ENCODE measurements at regions not wholly inside any gene's neighbourhood (a gene's known extent, or its start where the extent isn't known, plus 50 kb on each side); places are given as distances from the start of the nearest gene placed in this dataset.

DNA sequence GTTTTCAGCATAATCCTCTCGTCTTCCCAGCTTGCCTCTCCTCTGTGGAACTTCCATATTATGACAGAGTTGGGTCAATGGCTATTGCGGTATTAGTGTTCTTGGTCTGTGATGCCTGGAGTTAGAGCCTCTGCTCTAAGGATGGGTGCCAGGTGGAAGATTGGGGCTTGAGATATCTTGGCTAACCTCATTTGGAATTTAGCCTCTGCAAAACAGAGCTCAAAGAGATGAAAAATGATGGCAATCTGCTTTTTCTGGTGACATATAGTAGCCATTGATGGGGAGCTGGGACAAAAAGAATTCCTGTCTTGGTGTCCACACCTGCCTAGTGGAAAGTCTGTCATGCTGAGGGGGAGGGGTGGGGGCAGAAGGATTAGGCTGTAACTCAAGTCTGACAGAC is 152.1 kb downstream of the RPL10L start:
- Mint-ChIP-seq H3K27ac (ENCODE audit: unreplicated experiment) (no peak overlapping the region), H3K27me3 (ENCODE audit: low read depth) (no peaks in the 10 kb centered on the region), H3K9me3 (peaks cover 4% of the 10 kb centered on the region), H3K36me3 (ENCODE audit: low read depth) (no peaks in the 10 kb centered on the region), H3K4me1 (no peaks in the 10 kb centered on the region), H3K4me3 (no peak overlapping the region)
- no peak for DNase-seq (ENCODE audit: low read depth, low spot score)
- TF ChIP-seq, protein P1, sequence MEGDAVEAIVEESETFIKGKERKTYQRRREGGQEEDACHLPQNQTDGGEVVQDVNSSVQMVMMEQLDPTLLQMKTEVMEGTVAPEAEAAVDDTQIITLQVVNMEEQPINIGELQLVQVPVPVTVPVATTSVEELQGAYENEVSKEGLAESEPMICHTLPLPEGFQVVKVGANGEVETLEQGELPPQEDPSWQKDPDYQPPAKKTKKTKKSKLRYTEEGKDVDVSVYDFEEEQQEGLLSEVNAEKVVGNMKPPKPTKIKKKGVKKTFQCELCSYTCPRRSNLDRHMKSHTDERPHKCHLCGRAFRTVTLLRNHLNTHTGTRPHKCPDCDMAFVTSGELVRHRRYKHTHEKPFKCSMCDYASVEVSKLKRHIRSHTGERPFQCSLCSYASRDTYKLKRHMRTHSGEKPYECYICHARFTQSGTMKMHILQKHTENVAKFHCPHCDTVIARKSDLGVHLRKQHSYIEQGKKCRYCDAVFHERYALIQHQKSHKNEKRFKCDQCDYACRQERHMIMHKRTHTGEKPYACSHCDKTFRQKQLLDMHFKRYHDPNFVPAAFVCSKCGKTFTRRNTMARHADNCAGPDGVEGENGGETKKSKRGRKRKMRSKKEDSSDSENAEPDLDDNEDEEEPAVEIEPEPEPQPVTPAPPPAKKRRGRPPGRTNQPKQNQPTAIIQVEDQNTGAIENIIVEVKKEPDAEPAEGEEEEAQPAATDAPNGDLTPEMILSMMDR (conservative IDR thresholded peaks at IDR 0.05), result no peak

DNA sequence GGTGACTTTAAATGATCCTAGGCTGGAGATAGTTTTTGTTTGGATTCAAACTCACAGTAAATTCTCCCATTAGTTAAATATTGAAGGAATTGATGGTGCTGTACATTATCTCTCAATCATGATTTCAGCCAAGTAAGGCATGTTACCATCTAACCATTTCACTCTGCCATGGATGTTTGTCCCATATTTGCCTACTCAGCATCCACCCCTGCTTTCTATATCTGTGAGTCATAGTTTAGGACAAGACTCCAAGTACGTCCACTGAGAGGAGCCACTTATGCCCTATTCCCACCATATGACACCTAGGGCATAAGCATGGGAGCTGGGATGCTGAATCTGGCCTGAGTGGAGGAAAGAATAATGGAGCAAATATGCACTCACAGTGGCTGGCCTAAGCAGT is 155.2 kb downstream of the RPL10L start:
- Mint-ChIP-seq H3K9me3 (peaks cover 4% of the 10 kb centered on the region), H3K36me3 (ENCODE audit: low read depth) (no peaks in the 10 kb centered on the region), H3K27ac (ENCODE audit: unreplicated experiment) (no peak overlapping the region), H3K4me3 (no peak overlapping the region), H3K27me3 (ENCODE audit: low read depth) (no peaks in the 10 kb centered on the region), H3K4me1 (no peaks in the 10 kb centered on the region)
- DNase-seq (ENCODE audit: low read depth, low spot score), result no peak
- TF ChIP-seq, protein P1 (conservative IDR thresholded peaks at IDR 0.05), result no peak

DNA sequence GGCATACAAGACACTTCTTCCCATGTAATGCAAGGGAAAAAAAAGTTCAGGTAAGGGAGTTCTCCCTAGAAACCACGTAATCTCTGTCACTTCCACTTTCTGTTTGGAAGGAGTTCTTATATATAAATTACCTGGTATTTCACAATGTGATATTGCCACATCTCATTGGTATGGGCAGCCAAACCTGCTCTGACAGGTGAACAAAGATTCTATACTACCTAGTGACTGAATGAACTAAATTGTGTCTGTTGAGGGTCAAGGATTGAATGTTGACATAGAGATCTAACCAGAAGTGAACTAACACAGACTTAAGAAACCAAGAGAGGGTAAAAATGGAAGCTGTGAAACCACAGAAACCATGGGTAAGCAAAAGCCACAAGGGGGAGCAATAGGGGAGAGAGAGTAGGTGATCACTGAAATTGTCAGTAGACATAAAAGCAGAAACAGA is 161.3 kb downstream of the RPL10L start:
- TF ChIP-seq, protein P1 (conservative IDR thresholded peaks at IDR 0.05), result peak; percentile 62
- no peak overlapping the region for H3K27ac Mint-ChIP-seq (ENCODE audit: unreplicated experiment)
- H3K4me3 Mint-ChIP-seq, result no peak overlapping the region
- no peaks in the 10 kb centered on the region for H3K36me3 Mint-ChIP-seq (ENCODE audit: low read depth)
- no peaks in the 10 kb centered on the region for H3K27me3 Mint-ChIP-seq (ENCODE audit: low read depth)
- peaks cover 7% of the 10 kb centered on the region for H3K4me1 Mint-ChIP-seq
- no peaks in the 10 kb centered on the region for H3K9me3 Mint-ChIP-seq
- DNase-seq (ENCODE audit: low read depth, low spot score), result no peak

DNA sequence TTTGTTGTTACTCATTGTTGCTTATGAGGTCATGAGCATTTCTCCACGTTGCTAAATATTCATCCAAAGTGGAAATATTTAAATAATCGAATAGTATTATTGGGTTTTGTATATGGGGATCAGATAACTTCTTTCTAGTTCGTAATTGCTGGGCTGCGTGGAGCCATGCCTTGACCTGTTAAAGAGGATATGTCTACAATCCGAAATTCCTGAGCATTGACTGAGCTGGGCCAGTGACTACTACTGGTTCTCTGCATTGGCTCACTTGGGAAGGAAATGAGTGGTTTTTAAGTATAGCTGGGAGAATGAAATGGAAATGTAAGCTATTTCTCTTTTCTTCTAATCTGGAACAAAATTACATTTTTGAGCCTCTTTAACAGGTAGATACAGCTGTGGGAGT is 163.2 kb downstream of the RPL10L start:
- Mint-ChIP-seq H3K27ac (ENCODE audit: unreplicated experiment) (no peak overlapping the region), H3K4me3 (no peak overlapping the region), H3K36me3 (ENCODE audit: low read depth) (no peaks in the 10 kb centered on the region), H3K4me1 (peaks cover 7% of the 10 kb centered on the region), H3K9me3 (no peaks in the 10 kb centered on the region), H3K27me3 (ENCODE audit: low read depth) (no peaks in the 10 kb centered on the region)
- no peak for DNase-seq (ENCODE audit: low read depth, low spot score)
- TF ChIP-seq, protein P1 (conservative IDR thresholded peaks at IDR 0.05), result no peak

DNA sequence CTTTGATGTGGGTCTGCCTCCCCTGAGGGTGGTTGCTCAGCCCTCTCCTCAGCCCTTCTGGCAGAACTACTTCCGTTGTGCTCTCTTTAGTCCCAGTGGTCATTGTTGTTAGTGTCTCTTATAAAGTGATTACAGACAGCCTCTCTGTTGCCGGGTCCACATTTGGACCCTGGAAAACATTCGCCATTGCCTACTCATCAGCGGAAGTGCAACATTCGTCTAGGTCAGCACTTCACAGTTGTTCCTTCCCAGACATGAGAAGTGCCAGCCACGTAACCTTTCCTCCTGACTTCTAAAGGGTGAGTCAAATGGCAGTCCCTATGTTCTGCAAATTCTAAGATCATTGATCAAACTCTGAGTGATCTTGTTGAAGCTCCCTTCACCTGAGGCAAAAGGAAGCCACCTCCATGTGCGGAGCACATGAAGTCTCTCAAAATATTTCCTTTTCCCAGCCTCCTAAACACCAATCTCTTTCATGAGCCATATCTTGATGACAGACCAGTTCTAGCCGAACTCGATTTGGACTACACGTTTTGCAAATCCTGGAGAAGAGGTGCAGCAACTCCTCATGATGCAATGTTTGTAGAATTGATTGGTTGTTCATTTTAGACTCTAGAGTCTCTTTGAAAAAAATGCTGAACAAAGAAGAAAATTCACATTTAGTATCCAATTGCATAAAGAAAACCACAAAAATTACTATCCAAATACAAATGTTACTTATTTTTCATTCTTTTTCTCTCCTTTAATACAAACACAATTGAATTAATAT is 163.8 kb downstream of the RPL10L start:
- Mint-ChIP-seq H3K27ac (ENCODE audit: unreplicated experiment) (peak overlapping the region; percentile 79), H3K4me3 (no peak overlapping the region), H3K27me3 (ENCODE audit: low read depth) (no peaks in the 10 kb centered on the region), H3K36me3 (ENCODE audit: low read depth) (no peaks in the 10 kb centered on the region), H3K4me1 (peaks cover 7% of the 10 kb centered on the region), H3K9me3 (no peaks in the 10 kb centered on the region)
- TF ChIP-seq, protein P1 (conservative IDR thresholded peaks at IDR 0.05), result no peak
- no peak for DNase-seq (ENCODE audit: low read depth, low spot score)
